Stomach (tissue), 8 donors: ENCODE measurements at regions not wholly inside any gene's neighbourhood (a gene's known extent, or its start where the extent isn't known, plus 50 kb on each side); places are given as distances from the start of the nearest gene placed in this dataset.

ENCODE experiments used
- DNase-seq, 2 donors: peaks; one replicate each; pipeline versions ENCODE4 v3.0.0 to v3.0.0-alpha.2; 2013 to 2019
- H3K27ac ChIP-seq, 5 donors: fragments of 200-600 bp in 4 of 5; sonication (generic) in 4 of 5; one replicate each; pipeline ENCODE4 v1.5.1; 2013 to 2019; ENCODE audit warnings: mild to moderate bottlenecking in 1 of 5, moderate library complexity in 1 of 5
- H3K27me3 ChIP-seq, 3 donors: fragments of 200-600 bp; sonication (generic); one replicate each; pipeline ENCODE4 v1.5.1; 2017 to 2019; ENCODE audit warnings: mixed run types in 1 of 3
- H3K36me3 ChIP-seq, 4 donors: fragments of 200-600 bp; sonication (generic); 1 replicate in 3 of 4; 2 replicates in 1 of 4; pipeline ENCODE4 v1.5.1; 2016 to 2019
- H3K4me1 ChIP-seq, 4 donors: fragments of 200-600 bp; sonication (generic); one replicate each; pipeline ENCODE4 v1.5.1; 2016 to 2019
- H3K4me3 ChIP-seq, 4 donors: fragments of 200-600 bp; sonication (generic) in 3 of 4; one replicate each; pipeline ENCODE4 v1.5.1; 2016 to 2019; ENCODE audit warnings: mild to moderate bottlenecking in 1 of 4
- H3K9me3 ChIP-seq, 4 donors: fragments of 200-600 bp; sonication (generic); one replicate each; pipeline ENCODE4 v1.5.1; 2016 to 2019
- CTCF ChIP-seq, 7 experiments: fragments of 450-650 bp in 4 of 7; fragments of 200-600 bp in 3 of 7; sonication (generic) in 3 of 7; IDR thresholded peaks; one replicate each; pipeline ENCODE4 v1.5.1; 2016 to 2019; ENCODE audit warnings: antibody characterized with exemption in 7 of 7, control low read depth in 2 of 7, mild to moderate bottlenecking in 1 of 7
- EP300 ChIP-seq: sonication (generic); formaldehyde crosslinking; IDR thresholded peaks from one replicate; pipeline ENCODE4 v1.6.1; 2017; ENCODE audit warnings: antibody characterized with exemption
- POLR2A ChIP-seq, 4 donors: fragments of 450-650 bp; IDR thresholded peaks; one replicate each; pipeline ENCODE4 v1.6.1; 2016; ENCODE audit warnings: antibody characterized with exemption in 4 of 4, control low read depth in 2 of 4, mild to moderate bottlenecking in 1 of 4, moderate library complexity in 1 of 4
- POLR2AphosphoS5 ChIP-seq, 3 donors: sonication (generic); formaldehyde crosslinking; IDR thresholded peaks; one replicate each; pipeline ENCODE4 v1.6.1; 2016; ENCODE audit warnings: antibody characterized with exemption in 3 of 3
- WGBS, 5 donors: extraction: QIAGEN DNeasy Blood & Tissue Kit in 3 of 5; methylation state at CpG; one replicate each; pipeline versions ENCODE4 v1.1.5 to v1.1.7; 2013 to 2018; 5-methylcytosine and 5-hydroxymethylcytosine counted together
- intact Hi-C: fragments of 100-400 bp; cut with DNase I; formaldehyde crosslinking; loops from one replicate; pipeline ENCODE4 v1.15.1; 2023; ENCODE audit warnings: low total_unique reads
- donor health status: healthy with polysubstance abuse.
- donor health status: Bipolar disorder and iron deficiency.
- donor health status: healthy.

GRCh38 chr10:118481871-118482270 lies 113.6 kb downstream of the PRLHR start:
- Histone ChIP-seq H3K27me3 (peaks cover 0 to 9% (median 0%) of the 10 kb centered on the region in 3 donors), H3K36me3 (no peaks in the 10 kb centered on the region), H3K4me3 (no peak overlapping the region), H3K4me1 (no peaks in the 10 kb centered on the region), H3K9me3 (no peaks in the 10 kb centered on the region), H3K27ac (no peak overlapping the region)
- TF ChIP-seq POLR2AphosphoS5 (IDR thresholded peaks at IDR 0.05), result no peak
- TF ChIP-seq POLR2A (IDR thresholded peaks at IDR 0.05), result no peak
- TF ChIP-seq CTCF (IDR thresholded peaks at IDR 0.05), result no peak
- no peak for TF ChIP-seq EP300
- intact Hi-C loops, result no loop called here
- DNase-seq, result no peak
- WGBS, 5 donors, result 77 to 82% (median 78%) methylated on average over 6 of the region's 6 CpGs

GRCh38 chr10:118475214-118475613 lies 120.2 kb downstream of the PRLHR start:
- Histone ChIP-seq H3K27me3 (peaks cover 0 to 34% (median 0%) of the 10 kb centered on the region in 3 donors), H3K27ac (no peak overlapping the region), H3K9me3 (peaks cover 0 to 9% (median 7%) of the 10 kb centered on the region in 4 donors), H3K36me3 (no peaks in the 10 kb centered on the region), H3K4me1 (no peaks in the 10 kb centered on the region), H3K4me3 (no peak overlapping the region)
- TF ChIP-seq CTCF (IDR thresholded peaks at IDR 0.05) (no peak), POLR2AphosphoS5 (IDR thresholded peaks at IDR 0.05) (no peak), POLR2A (IDR thresholded peaks at IDR 0.05) (no peak), EP300 (no peak)
- intact Hi-C loops, result no loop called here
- 76 to 79% (median 78%) methylated on average over 6 of the region's 6 CpGs for WGBS, 5 donors
- DNase-seq, result no peak

GRCh38 chr10:118474111-118474510 lies 121.3 kb downstream of the PRLHR start:
- intact Hi-C loops, result no loop called here
- Histone ChIP-seq H3K27me3 (peaks cover 0 to 36% (median 0%) of the 10 kb centered on the region in 3 donors), H3K4me3 (no peak overlapping the region), H3K4me1 (no peaks in the 10 kb centered on the region), H3K27ac (no peak overlapping the region), H3K9me3 (peaks cover 0 to 9% (median 7%) of the 10 kb centered on the region in 4 donors), H3K36me3 (no peaks in the 10 kb centered on the region)
- 86 to 93% (median 91%) methylated on average over 6 of the region's 6 CpGs for WGBS, 5 donors
- TF ChIP-seq EP300 (no peak), POLR2A (IDR thresholded peaks at IDR 0.05) (no peak), POLR2AphosphoS5 (IDR thresholded peaks at IDR 0.05) (no peak), CTCF (IDR thresholded peaks at IDR 0.05) (no peak)
- no peak for DNase-seq

GRCh38 chr10:118473305-118473960 lies 122.0 kb downstream of the PRLHR start:
- intact Hi-C loops, result no loop called here
- TF ChIP-seq EP300 (no peak), POLR2A (IDR thresholded peaks at IDR 0.05) (no peak), CTCF (IDR thresholded peaks at IDR 0.05) (no peak), POLR2AphosphoS5 (IDR thresholded peaks at IDR 0.05) (no peak)
- Histone ChIP-seq H3K27ac (no peak overlapping the region), H3K9me3 (peaks cover 0 to 9% (median 7%) of the 10 kb centered on the region in 4 donors), H3K36me3 (no peaks in the 10 kb centered on the region), H3K4me1 (no peaks in the 10 kb centered on the region), H3K4me3 (no peak overlapping the region), H3K27me3 (peaks cover 0 to 42% (median 0%) of the 10 kb centered on the region in 3 donors)
- no peak for DNase-seq
- 44 to 57% (median 49%) methylated on average over 12 of the region's 12 CpGs for whole genome bisulfite sequencing, 5 donors
